NOMO-1 treated with DMSO at 0.1 percent for 48 hours (cell line): ENCODE measurements at regions not wholly inside any gene's neighbourhood (a gene's known extent, or its start where the extent isn't known, plus 50 kb on each side); places are given as distances from the start of the nearest gene placed in this dataset.

Experiments
- DNase-seq: peaks from one replicate; lab custom pipeline; 2025; ENCODE audit not compliant: unreplicated experiment; lab: John Stamatoyannopoulos, UW

DNA sequence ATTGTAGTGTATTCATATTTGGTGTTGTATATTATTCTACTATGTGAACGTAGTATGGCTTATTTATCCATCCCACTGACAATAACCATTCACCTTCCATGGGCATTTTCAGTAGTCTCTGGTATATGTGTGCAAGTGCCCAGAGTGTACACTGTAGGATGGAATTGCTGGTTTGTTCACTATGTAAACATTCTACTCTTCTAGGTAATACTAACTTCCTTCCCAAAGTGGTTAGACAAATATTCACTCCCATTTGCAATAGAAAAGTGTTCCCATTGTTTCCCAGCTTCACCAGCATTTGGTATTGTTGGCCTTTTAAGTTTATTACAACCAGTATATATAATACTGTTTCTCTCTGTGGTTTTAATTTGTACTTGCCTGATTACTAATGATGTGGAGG is 153.7 kb downstream of the C7orf25 start:
- no peak for DNase-seq

DNA sequence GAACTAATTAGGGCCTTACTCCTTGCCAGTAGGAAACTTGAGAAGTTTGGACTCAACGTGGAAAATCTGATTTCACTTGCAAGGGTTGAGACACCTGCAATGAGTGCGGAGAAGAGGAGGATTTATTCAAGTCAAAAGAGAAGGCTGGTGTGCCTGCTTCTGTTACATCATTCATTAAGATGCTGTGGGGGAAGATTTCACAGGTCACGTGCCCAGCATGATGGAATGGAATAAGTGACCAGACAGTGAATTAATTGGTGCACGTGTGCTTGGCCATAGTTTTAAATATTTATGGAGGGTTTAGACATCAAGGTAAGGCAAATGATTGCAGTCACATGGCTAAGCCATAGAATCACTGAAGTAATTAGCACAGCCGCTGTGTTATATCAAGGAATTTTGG is 155.0 kb downstream of the C7orf25 start:
- no peak for DNase-seq

DNA sequence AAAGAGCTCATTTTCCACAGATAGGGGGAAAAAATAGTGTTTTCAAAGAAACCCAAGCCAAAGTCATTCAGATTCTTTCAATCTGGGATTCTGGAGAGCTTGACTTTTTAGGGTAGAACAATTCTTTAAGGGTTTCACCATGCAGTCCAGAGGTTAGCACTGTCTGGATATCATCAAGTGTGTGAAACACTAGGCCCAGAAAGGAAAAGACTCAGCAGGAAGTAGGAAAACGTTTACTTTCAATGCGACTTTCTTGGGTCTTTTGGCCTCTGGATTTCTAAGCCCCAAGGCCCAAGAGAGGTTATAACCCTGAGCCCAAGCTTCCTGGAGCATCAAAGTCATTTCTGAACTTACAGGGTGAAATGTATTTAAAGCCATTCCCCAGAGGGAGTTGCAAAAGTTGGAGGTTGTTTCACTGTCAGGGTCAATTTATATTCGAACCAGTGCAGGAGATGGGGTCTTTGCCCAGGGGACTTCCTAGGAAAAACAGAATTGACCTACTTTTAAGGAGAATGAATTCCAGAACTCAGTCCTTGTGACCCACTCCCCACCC is 158.0 kb downstream of the C7orf25 start:
- no peak for DNase-seq

DNA sequence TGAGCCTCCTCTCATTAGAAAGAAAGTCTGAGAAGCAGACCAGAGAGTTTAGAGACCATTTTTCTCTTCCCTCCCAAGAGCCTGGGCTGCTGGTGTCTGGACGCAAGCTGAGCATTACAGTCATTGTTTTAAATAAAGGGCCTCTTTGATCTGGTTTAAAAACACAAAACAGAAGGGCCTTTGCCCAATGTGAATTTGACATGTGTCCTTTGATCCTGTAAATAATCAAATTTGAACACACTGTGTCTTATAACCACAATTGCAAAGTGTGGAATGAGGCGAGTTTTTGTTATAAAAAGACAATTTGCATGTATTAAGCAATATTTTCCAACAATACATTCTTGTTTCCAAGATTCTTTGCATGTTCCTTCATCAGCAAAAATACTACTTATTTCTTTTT is 158.5 kb downstream of the C7orf25 start:
- no peak for DNase-seq

DNA sequence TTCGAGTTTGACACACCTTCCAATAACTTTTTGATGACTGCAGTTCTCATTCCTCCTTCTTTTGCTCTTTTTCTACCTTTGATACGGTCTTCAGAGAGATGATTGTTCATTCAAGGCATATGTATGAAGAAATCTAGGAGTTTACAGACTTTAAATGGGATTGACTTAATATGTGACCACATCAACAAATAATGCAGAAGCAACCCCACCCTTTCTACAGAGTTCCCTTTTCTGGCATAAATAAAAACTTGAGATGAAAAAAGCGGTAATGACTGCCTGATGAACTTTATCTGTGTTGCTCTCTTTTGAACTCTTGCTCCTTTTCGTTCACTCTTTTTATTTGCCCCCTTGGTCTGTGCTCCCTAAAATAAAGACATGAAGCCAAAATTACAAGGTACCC is 161.7 kb downstream of the C7orf25 start:
- DNase-seq, result no peak

DNA sequence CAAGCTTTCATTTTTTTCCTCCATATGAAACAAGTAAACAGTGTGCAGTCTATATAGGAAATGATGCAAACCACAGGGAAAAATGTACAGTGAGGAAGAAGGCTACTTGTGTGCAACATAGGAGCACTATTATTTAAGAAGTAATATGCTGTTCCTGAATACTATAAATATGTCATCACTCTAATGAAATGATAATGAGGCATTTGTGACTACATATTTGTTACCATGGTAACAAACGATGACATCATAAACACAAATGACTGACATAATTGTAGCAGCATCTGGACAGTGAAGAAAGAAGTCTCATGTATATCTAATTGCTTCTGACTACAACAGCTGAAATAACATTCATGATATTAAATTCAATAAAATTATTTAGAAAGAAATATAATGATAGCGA is 164.8 kb downstream of the C7orf25 start:
- no peak for DNase-seq

DNA sequence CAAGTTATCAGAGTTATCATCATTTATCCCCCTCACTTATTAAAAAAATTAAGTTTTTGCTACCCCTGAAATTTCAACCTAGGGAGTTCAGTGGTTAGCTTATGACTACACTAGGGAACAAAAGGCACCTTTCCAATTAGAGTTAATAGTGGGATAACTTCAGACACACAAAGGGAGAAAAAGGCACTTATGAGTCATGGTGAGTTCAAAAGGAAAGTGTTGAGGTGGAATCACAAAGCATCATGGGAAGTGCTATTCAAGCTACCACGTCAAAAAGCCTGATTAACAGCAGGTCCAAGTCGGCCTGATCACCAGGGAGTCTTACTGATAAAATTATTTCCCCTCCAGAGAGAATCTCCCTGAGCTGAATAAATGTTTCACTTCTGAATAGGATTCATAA is 165.7 kb downstream of the C7orf25 start:
- DNase-seq, result no peak

DNA sequence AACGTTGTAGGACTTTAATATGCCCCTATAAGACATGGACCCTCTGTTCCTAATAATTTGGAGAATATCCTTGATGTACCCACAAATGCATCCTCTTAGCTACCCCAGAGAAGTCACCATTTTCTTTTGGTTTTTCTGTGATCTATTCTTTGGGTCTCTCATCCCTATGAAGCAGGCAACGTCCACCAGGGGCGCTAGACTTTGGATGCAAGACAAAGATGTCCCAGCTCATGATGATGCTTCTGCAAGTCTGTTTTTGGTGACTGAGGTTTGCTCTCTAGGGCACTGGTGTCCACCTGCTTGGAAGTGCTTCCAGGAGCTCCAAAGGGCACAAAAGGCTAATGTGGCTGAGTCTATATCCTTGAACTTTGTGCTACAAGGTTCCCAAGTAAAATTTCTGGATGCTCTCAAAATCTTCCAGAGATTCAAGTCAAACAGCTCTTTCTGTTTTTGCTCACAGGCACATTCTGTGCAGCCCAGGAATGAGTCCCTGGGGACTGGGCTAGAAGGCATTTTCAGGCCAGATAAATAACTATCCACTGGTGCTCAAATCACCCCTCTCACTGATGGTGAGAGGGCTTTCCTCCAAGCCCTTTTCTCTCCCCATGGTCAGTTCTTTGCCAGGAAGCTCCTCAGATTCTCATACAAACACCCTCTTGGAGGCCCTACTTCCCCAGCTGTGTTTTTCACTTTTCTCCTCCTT is 166.4 kb downstream of the C7orf25 start:
- DNase-seq, result no peak

DNA sequence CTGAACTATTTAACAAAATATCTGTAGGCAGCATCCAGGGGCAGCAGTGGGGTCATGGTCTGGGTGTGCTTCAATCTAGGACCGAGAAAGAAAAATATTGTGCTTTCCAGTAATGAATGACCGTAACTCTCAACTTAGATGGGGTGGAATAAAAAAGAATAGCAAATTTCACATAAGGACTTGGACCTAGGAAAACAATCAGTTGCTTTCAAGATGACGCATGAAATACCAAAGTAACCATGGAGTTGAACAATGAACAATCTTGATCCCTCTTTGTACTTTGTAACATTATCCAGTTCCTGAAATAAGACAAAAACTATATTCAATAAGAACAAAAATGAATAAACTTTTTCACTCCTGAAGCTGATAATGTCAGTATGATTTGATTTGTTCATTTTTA is 167.1 kb downstream of the C7orf25 start:
- no peak for DNase-seq

DNA sequence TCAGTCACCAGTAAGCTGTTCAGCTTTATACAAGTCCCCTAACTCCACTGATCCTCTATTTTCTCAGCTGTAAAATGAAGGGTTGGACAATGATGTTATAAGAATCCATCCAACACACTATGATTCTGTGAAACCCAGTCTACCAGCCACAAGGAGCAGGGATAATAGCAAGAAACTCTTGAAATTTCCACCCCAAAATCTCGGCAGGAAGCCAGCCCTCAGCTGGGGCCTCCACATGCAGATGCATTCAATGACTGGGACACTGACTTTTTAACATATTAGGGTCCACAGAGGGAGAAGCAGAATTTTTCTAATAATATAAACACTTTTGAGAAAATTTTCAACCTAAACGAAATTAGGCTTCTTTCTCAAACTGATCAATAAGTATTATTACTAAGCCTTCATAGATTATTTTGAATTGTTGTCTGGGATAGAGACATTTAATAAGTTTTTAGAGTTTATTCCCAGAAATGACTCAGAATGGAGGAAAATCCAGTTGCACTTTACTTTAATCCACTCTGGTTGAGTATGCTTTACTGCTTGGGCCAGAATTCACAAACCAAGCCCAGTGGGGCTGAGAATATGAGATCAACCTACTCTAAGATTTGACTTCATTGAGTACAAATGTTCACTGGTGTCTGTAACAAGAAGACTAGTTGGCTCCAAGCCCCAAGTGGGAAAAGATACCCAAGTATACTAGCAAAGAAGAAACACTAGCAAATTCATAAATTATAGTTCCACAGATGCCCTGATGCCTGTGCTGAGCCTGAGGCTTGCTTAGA is 168.6 kb downstream of the C7orf25 start:
- no peak for DNase-seq

DNA sequence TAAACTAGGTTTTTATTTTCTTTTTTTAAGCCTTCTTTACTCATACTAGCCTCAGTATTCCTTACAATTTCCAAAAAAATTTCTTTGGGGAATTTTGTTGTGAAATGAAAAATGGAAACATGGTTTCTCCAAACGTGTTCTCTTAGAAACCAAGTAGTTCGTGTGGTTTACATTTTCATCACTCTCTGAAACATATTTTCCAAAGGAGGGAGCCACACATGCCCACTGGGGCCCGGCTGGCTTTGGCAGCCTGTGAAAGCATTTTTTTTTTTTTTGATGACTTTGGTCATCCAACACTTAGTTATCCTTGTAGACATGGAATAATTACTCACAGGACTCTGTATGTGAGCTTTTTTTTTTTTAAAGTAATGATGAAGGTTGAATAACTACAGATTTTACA is 169.6 kb downstream of the C7orf25 start:
- no peak for DNase-seq

DNA sequence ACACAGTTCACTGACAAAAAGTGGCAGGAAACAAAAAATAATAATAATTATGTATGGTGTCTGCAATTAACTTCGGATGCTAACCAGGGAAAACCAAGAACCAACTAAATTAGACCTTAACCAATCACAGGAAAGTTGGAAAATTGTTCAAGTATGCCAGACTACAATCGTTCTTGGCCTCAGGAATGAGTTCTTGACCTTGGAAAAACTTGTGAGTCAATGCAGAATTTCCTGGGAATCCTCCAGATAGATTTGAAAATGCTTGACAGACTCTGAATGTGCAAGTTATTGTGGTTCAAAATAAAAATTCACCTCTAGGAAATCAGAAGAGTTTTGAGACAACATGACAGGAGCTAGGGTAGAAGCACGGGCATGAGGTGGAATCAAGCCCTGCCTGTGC is 171.5 kb downstream of the C7orf25 start:
- DNase-seq, result no peak

DNA sequence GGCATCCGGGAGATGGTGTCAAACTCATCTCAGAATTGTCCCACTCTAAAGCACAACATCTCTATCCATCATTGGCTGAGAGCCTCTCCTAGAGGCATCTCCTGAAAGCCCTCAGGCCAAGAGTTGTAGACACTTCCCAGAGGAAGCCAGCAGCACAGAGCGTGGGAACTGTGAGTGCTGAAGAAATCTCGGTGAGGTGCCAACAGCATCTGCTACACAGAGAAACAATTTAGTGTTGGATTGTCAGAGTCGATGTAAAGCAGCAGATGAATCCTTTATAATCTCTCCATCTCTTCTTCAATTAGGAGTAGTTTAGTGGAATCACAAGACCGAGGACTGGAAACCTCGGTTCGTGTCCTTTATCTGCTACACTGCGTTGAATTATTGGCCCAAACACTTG is 172.2 kb downstream of the C7orf25 start:
- no peak for DNase-seq

DNA sequence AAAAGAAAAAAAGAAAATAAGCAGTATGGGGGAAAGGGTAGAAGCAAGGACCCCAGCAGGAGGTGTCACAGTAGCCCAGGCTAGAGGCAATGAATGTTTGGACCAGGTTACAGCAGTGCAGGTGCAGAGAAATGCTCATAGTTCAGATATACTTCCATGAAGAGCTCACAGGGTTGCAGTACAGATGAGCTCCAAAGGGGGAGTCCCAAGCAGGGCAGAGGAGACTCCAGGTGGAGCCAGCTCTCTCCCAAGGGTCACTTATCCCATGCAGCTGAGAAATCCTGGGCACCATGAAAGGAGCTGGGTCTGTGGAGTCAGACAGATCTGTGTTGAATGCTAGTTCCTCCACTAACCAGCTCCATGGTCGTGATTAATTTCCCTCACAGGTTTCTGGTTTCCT is 174.9 kb downstream of the C7orf25 start:
- no peak for DNase-seq

DNA sequence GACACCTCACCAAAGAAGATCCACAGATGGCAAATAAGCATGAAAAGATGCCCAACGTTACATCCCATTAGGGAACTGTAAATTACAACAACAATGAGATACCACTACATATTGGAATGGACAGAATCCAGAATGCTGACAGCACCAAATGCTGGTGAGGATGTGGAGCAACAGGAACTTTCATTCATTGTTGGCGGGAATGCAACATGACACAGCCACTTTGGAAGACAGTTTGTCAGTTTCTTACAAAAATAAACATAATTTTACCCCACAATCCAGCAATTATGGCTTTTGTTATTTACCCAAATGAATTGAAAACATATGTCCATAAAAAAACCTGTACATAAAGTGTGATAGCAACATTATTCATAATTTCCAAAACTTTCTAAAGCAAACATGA is 176.8 kb downstream of the C7orf25 start:
- DNase-seq, result no peak

DNA sequence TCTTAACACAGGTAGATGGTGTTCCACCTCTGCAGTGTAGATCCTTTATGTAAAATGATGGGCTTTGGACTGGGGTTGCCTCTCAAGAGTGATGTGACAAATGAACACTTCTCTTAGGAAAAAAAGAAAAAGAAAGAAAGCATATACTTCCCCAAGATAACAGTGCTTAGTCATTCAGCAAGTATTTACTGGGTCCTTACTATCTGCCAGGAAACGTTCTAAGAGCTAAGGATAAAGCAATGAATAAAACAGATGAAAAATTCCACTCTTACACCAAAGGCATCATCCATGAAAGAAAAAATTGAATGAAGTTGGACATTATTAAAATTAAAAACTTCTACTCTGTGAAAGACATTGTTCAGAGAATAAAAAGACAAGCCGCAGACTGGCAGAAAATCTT is 177.3 kb downstream of the C7orf25 start:
- no peak for DNase-seq

DNA sequence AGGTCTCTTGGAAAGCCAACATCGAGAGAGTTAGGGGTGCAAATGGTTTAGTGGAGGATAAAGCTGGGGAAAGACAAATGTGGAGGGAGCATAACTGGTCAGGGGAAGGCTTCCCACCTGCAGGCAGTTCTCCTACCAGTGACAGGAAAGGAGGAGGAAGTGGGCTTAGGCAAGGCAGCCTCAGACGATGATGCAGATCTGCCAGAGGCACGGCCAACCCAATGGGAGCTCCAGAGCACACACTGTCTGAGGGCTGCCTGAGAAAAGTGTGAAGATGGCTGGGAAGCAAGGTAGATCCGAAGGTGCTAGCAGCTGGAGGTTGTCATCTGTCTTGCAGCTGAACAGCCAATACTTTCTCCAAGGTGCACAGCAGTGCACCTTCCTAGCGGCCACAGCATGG is 178.8 kb downstream of the C7orf25 start:
- DNase-seq, result no peak

DNA sequence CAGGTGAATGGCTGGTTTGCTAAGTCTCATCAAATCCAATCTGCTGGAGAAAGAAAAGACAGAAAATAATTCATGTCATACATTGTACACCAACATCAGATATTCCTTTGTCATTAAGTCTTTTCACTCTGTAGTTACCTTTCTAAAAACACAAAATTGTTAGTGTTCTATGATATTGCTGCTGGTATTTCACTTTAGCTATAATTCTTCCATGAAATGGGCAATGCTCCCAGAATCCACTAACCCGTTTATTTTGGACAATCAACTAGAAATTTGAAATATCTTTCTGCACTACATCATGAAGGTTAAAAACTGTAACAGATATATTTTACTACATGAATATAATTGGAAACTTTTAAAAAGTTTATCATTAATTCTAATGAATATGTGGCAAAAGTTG is 181.3 kb downstream of the C7orf25 start:
- DNase-seq, result no peak

DNA sequence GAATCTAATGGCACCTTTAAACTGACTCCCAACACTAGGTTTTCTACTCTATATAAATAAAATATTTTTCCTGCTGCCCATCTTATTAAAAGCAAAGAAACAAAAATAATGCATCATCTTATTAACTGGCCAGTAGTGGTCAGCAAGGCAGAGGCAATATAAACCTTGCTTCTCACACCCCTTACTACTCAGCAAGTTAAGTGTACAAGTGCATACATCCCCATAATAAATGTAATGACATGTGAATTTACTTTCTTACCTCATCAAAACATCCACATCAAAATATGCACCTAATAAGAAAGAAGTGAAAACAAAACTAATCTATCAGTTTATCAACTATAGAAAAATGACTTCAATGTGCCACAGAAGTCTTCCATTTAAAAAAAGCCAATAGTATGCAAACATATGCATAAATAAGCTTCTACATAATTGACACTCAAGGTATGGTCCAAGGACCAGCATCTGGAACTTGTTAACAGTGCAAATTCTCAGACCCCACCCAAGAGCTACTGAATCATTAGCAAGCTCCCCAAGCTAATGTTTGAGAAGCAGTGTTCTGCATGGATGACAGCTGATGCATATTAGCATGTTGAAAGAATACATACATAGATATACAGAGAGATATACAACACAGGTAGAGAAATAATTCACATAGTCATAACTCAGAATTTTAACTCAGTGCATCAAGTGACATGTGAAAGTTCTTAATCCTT is 182.7 kb downstream of the C7orf25 start:
- no peak for DNase-seq

DNA sequence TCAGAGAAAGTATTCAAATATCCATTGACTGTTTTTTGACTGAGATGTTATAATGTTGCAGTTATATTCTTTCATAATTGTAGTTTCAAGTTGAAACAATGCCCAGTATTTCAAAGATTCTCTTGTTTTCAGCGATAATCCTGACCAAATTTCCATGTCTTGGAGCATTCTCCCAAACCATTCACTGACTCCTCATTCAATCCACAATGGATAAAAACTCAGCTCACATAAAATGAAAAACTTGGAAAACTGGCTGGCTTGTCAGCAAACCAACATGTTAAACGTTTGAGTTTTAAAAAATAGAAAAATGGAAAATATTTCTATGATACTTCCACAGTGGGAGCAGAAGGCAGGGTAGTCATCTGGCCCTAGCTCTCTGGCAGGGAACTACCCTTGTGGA is 184.4 kb downstream of the C7orf25 start:
- DNase-seq, result no peak

DNA sequence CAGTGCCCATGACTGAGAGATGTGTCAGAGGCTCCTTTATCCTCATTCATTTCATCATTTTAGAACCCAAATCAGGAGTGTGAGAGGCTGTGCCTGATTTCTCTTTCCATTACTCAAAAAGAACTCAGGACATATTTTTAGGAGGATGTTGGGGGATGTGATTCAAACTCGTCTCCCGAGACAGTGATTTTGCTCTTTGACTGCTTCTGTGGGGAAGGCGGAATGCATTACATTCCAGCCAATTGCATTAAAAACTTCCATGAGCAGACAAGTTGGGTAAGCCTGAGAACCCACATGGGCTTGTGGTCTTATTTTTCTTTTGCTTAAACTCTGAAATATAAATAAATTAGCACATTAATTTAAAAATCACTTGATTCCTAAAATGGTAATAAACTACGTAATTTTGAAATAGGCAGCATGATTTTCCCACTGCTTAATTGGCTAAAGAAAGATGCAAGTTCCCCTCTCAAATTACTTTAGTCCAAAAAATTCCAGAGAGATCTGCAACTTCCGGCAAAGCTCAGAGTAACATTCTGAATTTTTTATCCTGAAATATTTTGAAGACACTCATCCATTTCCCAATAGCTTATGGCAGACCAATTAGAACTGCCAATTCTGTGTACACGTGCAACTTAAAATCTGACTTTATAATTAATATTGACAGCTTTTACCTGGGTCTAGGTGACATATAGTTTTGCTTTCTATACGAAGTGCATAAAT is 185.6 kb downstream of the C7orf25 start:
- no peak for DNase-seq
